ENCODE measurements at regions not wholly inside any gene's neighbourhood (a gene's known extent, or its start where the extent isn't known, plus 50 kb on each side); places are given as distances from the start of the nearest gene placed in this dataset.
"Not testable (repeated sequence)": the region's sequence is repeated elsewhere in the genome, so short reads cannot be mapped to it uniquely, and the experiment has no call there.

- no peak overlapping the region for H3K4me3 Mint-ChIP-seq
- no peaks in the 10 kb centered on the region for H3K4me1 Mint-ChIP-seq (ENCODE audit: low read depth)
- H3K36me3 Mint-ChIP-seq (ENCODE audit: insufficient read depth), result no peaks in the 10 kb centered on the region
- no peaks in the 10 kb centered on the region for H3K27me3 Mint-ChIP-seq (ENCODE audit: low read depth)
- no peaks in the 10 kb centered on the region for H3K9me3 Mint-ChIP-seq
- DNase-seq, result no peak
- no peak for ATAC-seq
These were observed 59.7 kb downstream of the HMGB3 start for GRCh38 chrX:151042842-151043241.

GRCh38 chrX:151066373-151066772 is 83.2 kb downstream of the HMGB3 start:
- H3K27me3 Mint-ChIP-seq (ENCODE audit: low read depth); H3K4me3 Mint-ChIP-seq; ATAC-seq; H3K36me3 Mint-ChIP-seq (ENCODE audit: insufficient read depth); H3K9me3 Mint-ChIP-seq; H3K4me1 Mint-ChIP-seq (ENCODE audit: low read depth); DNase-seq: not testable (repeated sequence)

GRCh38 chrX:151073767-151074166 is 90.6 kb downstream of the HMGB3 start:
- no peak overlapping the region for H3K4me3 Mint-ChIP-seq
- peaks cover 9% of the 10 kb centered on the region for H3K27me3 Mint-ChIP-seq (ENCODE audit: low read depth)
- DNase-seq (no peak), ATAC-seq (no peak)
- H3K9me3 Mint-ChIP-seq, result no peaks in the 10 kb centered on the region
- H3K4me1 Mint-ChIP-seq (ENCODE audit: low read depth), result no peaks in the 10 kb centered on the region
- no peaks in the 10 kb centered on the region for H3K36me3 Mint-ChIP-seq (ENCODE audit: insufficient read depth)

GRCh38 chrX:151081016-151081415 is 95.4 kb upstream of the GPR50 start:
- Mint-ChIP-seq H3K9me3 (no peaks in the 10 kb centered on the region), H3K27me3 (ENCODE audit: low read depth) (peaks cover 20% of the 10 kb centered on the region), H3K36me3 (ENCODE audit: insufficient read depth) (no peaks in the 10 kb centered on the region), H3K4me3 (no peak overlapping the region), H3K4me1 (ENCODE audit: low read depth) (peaks cover 2% of the 10 kb centered on the region)
- no peak for DNase-seq
- no peak for ATAC-seq

GRCh38 chrX:151082077-151082948 is 94.1 kb upstream of the GPR50 start:
- peaks cover 2% of the 10 kb centered on the region for H3K4me1 Mint-ChIP-seq (ENCODE audit: low read depth)
- peak overlapping the region; percentile 33 for H3K4me3 Mint-ChIP-seq
- peaks cover 17% of the 10 kb centered on the region for H3K27me3 Mint-ChIP-seq (ENCODE audit: low read depth)
- no peaks in the 10 kb centered on the region for H3K36me3 Mint-ChIP-seq (ENCODE audit: insufficient read depth)
- DNase-seq, result peak; percentile 41
- H3K9me3 Mint-ChIP-seq, result no peaks in the 10 kb centered on the region
- ATAC-seq, result peak; percentile 78 to 82

- Mint-ChIP-seq H3K9me3 (no peaks in the 10 kb centered on the region), H3K4me1 (ENCODE audit: low read depth) (peaks cover 2% of the 10 kb centered on the region), H3K4me3 (no peak overlapping the region), H3K36me3 (ENCODE audit: insufficient read depth) (no peaks in the 10 kb centered on the region), H3K27me3 (ENCODE audit: low read depth) (peaks cover 17% of the 10 kb centered on the region)
- no peak for ATAC-seq
- DNase-seq, result no peak
These were observed 91.9 kb upstream of the GPR50 start for GRCh38 chrX:151084454-151084853.

- peaks cover 20% of the 10 kb centered on the region for H3K27me3 Mint-ChIP-seq (ENCODE audit: low read depth)
- peaks cover 2% of the 10 kb centered on the region for H3K4me1 Mint-ChIP-seq (ENCODE audit: low read depth)
- H3K4me3 Mint-ChIP-seq, result no peak overlapping the region
- no peak for ATAC-seq
- H3K36me3 Mint-ChIP-seq (ENCODE audit: insufficient read depth), result no peaks in the 10 kb centered on the region
- H3K9me3 Mint-ChIP-seq, result no peaks in the 10 kb centered on the region
- no peak for DNase-seq
These were observed 91.2 kb upstream of the GPR50 start for GRCh38 chrX:151085207-151085606.

GRCh38 chrX:151088221-151088620 is 88.2 kb upstream of the GPR50 start:
- DNase-seq (no peak), ATAC-seq (no peak)
- no peaks in the 10 kb centered on the region for H3K9me3 Mint-ChIP-seq
- no peaks in the 10 kb centered on the region for H3K36me3 Mint-ChIP-seq (ENCODE audit: insufficient read depth)
- no peaks in the 10 kb centered on the region for H3K4me1 Mint-ChIP-seq (ENCODE audit: low read depth)
- peaks cover 16% of the 10 kb centered on the region for H3K27me3 Mint-ChIP-seq (ENCODE audit: low read depth)
- H3K4me3 Mint-ChIP-seq, result no peak overlapping the region

GRCh38 chrX:151099001-151099400 is 77.4 kb upstream of the GPR50 start:
- Mint-ChIP-seq H3K9me3 (no peaks in the 10 kb centered on the region), H3K4me3 (no peak overlapping the region), H3K4me1 (ENCODE audit: low read depth) (peaks cover 7% of the 10 kb centered on the region), H3K36me3 (ENCODE audit: insufficient read depth) (no peaks in the 10 kb centered on the region), H3K27me3 (ENCODE audit: low read depth) (peaks cover 4% of the 10 kb centered on the region)
- no peak for ATAC-seq
- no peak for DNase-seq

GRCh38 chrX:151100799-151101198 is 75.6 kb upstream of the GPR50 start:
- no peak for ATAC-seq
- no peaks in the 10 kb centered on the region for H3K9me3 Mint-ChIP-seq
- peaks cover 4% of the 10 kb centered on the region for H3K27me3 Mint-ChIP-seq (ENCODE audit: low read depth)
- H3K4me3 Mint-ChIP-seq, result no peak overlapping the region
- no peaks in the 10 kb centered on the region for H3K36me3 Mint-ChIP-seq (ENCODE audit: insufficient read depth)
- no peak for DNase-seq
- peaks cover 7% of the 10 kb centered on the region for H3K4me1 Mint-ChIP-seq (ENCODE audit: low read depth)

- H3K27me3 Mint-ChIP-seq (ENCODE audit: low read depth), result peaks cover 20% of the 10 kb centered on the region
- not testable (repeated sequence) for H3K4me1 Mint-ChIP-seq (ENCODE audit: low read depth); DNase-seq; H3K36me3 Mint-ChIP-seq (ENCODE audit: insufficient read depth); H3K9me3 Mint-ChIP-seq; H3K4me3 Mint-ChIP-seq; ATAC-seq
These were observed 63.2 kb upstream of the GPR50 start for GRCh38 chrX:151113200-151113599.
